ENCODE measurements at regions not wholly inside any gene's neighbourhood (a gene's known extent, or its start where the extent isn't known, plus 50 kb on each side); places are given as distances from the start of the nearest gene placed in this dataset.
"Not testable (repeated sequence)": the region's sequence is repeated elsewhere in the genome, so short reads cannot be mapped to it uniquely, and the experiment has no call there.

DNA sequence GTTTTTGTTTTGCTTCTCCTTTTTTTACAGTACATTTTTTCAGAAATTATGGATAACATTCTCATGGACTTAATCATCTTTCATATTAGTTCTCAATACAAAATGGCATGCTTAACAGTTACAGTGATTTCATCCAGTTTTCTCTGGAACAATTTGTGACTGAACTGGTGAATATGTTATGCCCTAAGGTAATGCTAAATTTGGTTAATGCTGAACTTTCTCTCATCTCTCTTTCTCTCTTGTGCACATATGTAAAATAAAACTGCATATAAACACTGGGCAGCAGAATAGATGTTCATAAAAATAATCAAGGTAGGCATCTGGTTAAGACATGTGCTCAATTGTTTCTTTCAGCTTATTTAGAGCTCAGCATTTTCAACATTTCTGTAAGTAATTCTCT, 196.3 kb upstream of the TMEFF2 start:
- Histone ChIP-seq H3K27me3 (no peaks in the 10 kb centered on the region), H3K9me3 (no peaks in the 10 kb centered on the region), H3K4me3 (ENCODE audit: low read depth in 1 of 2, low read length in 1 of 2) (no peak overlapping the region), H3K4me1 (ENCODE audit: control insufficient read depth in 1 of 2, insufficient read depth in 1 of 2, low read depth in 1 of 2, low read length in 1 of 2) (no peaks in the 10 kb centered on the region), H3K36me3 (no peaks in the 10 kb centered on the region), H3K27ac (no peak overlapping the region)
- TF ChIP-seq, protein P1, sequence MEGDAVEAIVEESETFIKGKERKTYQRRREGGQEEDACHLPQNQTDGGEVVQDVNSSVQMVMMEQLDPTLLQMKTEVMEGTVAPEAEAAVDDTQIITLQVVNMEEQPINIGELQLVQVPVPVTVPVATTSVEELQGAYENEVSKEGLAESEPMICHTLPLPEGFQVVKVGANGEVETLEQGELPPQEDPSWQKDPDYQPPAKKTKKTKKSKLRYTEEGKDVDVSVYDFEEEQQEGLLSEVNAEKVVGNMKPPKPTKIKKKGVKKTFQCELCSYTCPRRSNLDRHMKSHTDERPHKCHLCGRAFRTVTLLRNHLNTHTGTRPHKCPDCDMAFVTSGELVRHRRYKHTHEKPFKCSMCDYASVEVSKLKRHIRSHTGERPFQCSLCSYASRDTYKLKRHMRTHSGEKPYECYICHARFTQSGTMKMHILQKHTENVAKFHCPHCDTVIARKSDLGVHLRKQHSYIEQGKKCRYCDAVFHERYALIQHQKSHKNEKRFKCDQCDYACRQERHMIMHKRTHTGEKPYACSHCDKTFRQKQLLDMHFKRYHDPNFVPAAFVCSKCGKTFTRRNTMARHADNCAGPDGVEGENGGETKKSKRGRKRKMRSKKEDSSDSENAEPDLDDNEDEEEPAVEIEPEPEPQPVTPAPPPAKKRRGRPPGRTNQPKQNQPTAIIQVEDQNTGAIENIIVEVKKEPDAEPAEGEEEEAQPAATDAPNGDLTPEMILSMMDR (IDR thresholded peaks at IDR 0.05) = no peak

DNA sequence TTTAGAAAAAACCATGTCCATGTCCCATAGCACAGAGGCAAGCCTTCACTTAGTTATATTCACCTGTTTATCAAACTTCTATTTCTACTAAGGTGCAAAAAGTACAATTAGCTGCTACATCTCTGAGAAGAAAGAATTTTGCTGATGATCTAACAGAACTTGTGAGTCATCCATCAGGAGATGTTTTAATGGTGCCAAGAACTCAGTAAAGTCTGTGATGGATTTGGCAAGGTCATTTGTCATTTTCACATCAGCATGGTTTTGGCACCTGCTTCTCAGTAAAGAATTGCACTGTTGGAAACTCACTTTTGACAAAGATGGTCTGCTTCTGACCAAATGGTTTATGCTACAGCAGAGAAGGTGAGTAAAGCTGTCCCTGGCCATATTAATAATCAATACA, 195.7 kb upstream of the TMEFF2 start:
- Histone ChIP-seq H3K4me3 (ENCODE audit: low read depth in 1 of 2, low read length in 1 of 2) (no peak overlapping the region), H3K9me3 (no peaks in the 10 kb centered on the region), H3K27ac (no peak overlapping the region), H3K4me1 (ENCODE audit: control insufficient read depth in 1 of 2, insufficient read depth in 1 of 2, low read depth in 1 of 2, low read length in 1 of 2) (no peaks in the 10 kb centered on the region), H3K27me3 (no peaks in the 10 kb centered on the region), H3K36me3 (no peaks in the 10 kb centered on the region)
- TF ChIP-seq, protein P1 (IDR thresholded peaks at IDR 0.05) = no peak

DNA sequence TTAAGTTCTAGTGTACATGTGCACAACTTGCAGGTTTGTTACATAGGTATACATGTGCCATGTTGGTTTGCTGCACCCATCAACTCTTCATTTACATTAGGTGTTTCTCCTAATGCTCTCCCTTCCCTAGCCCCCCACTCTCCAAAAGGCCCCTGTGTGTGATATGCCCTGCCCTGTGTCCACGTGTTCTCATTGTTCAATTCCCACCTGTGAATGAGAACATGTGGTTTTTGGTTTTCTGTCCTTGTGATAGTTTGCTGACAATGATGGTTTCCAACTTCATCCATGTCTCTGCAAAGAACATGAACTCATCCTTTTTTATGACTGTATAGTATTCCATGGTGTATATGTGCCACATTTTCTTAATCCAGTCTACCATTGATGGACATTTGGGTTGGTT, 189.5 kb upstream of the TMEFF2 start:
- H3K36me3 ChIP-seq; H3K4me3 ChIP-seq (ENCODE audit: low read depth in 1 of 2, low read length in 1 of 2); H3K4me1 ChIP-seq (ENCODE audit: control insufficient read depth in 1 of 2, insufficient read depth in 1 of 2, low read depth in 1 of 2, low read length in 1 of 2); H3K27me3 ChIP-seq; H3K27ac ChIP-seq; H3K9me3 ChIP-seq: not testable (repeated sequence)

DNA sequence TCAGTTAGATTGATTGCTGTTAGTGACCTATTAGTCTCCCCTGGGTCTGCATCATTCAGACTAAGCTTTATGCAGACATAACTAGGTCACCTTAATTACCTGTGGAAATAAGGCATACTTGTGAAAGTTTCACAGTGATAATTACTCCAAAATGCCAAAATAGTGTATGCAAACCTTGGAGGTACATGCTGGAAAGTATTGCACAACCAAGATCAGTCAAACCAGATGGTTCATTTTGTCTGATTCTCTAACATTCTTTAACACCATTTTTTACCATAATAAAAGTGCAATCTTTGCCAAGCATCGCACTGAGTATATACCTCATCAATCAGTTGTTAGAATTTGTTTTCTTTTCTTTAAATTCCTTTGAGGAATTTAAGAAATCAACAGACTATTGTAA, 186.3 kb upstream of the TMEFF2 start:
- TF ChIP-seq, protein P1 (IDR thresholded peaks at IDR 0.05) = no peak
- no peaks in the 10 kb centered on the region for H3K4me1 ChIP-seq (ENCODE audit: control insufficient read depth in 1 of 2, insufficient read depth in 1 of 2, low read depth in 1 of 2, low read length in 1 of 2)
- no peaks in the 10 kb centered on the region for H3K27me3 ChIP-seq
- H3K27ac ChIP-seq = no peak overlapping the region
- H3K4me3 ChIP-seq (ENCODE audit: low read depth in 1 of 2, low read length in 1 of 2) = no peak overlapping the region
- no peaks in the 10 kb centered on the region for H3K9me3 ChIP-seq
- no peaks in the 10 kb centered on the region for H3K36me3 ChIP-seq

DNA sequence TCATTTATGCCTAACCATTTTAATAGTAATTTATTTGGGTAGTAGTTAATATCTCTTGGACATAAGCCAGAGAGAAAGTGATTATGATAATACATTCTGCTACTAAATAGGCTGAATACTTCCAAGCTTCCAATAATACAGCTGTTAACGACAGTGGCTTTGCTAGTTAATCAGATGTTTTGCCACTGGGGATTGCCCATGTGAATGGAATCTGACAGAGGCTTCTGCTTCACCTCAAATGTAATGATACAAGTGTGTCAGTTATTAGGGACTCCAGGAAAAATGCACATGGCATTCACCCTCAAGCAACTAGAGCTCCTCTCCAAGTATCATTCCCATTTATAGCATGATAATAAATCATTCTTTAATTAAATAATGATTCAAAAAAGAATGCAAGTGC, 185.0 kb upstream of the TMEFF2 start:
- H3K4me1 ChIP-seq (ENCODE audit: control insufficient read depth in 1 of 2, insufficient read depth in 1 of 2, low read depth in 1 of 2, low read length in 1 of 2) = no peaks in the 10 kb centered on the region
- H3K9me3 ChIP-seq = no peaks in the 10 kb centered on the region
- no peak overlapping the region for H3K4me3 ChIP-seq (ENCODE audit: low read depth in 1 of 2, low read length in 1 of 2)
- H3K27ac ChIP-seq = no peak overlapping the region
- TF ChIP-seq, protein P1 (IDR thresholded peaks at IDR 0.05) = no peak
- H3K36me3 ChIP-seq = no peaks in the 10 kb centered on the region
- no peaks in the 10 kb centered on the region for H3K27me3 ChIP-seq

DNA sequence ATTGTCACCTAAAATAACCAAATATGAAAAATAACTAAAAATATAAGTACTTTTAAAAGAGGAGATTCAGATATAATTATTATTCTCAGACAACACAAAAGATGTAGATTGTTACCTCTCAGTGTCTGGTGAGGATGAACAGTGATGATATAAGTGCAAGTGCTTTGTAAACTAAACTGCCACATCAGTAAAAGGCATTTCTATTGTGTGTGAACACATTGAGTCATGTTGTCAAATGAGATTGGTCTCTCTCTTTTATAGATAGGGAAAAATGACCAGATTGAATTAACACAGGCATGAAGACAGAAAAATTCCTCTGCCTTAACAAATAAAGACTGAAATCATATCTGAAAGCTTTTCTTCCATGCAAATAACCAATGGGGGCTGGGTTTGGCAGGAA, 182.4 kb upstream of the TMEFF2 start:
- no peak overlapping the region for H3K4me3 ChIP-seq (ENCODE audit: low read depth in 1 of 2, low read length in 1 of 2)

More for the DNA sequence above, 182.4 kb upstream of the TMEFF2 start:
- Histone ChIP-seq H3K4me1 (ENCODE audit: control insufficient read depth in 1 of 2, insufficient read depth in 1 of 2, low read depth in 1 of 2, low read length in 1 of 2) (no peaks in the 10 kb centered on the region), H3K36me3 (no peaks in the 10 kb centered on the region), H3K27ac (no peak overlapping the region), H3K27me3 (no peaks in the 10 kb centered on the region), H3K9me3 (no peaks in the 10 kb centered on the region)
- TF ChIP-seq, protein P1 (IDR thresholded peaks at IDR 0.05) = no peak
